Lower leg skin (tissue), 3 donors: ENCODE measurements at regions not wholly inside any gene's neighbourhood (a gene's known extent, or its start where the extent isn't known, plus 50 kb on each side); places are given as distances from the start of the nearest gene placed in this dataset.

Source experiments
- CTCF ChIP-seq, 3 donors: fragments of 450-650 bp; IDR thresholded peaks; one replicate each; pipeline ENCODE4 v1.5.1; 2016; ENCODE audit warnings: antibody characterized with exemption in 3 of 3, mild to moderate bottlenecking in 3 of 3, moderate library complexity in 2 of 3
- POLR2A ChIP-seq, 2 donors: fragments of 450-650 bp; IDR thresholded peaks; one replicate each; pipeline ENCODE4 v1.6.1; 2016 to 2017; ENCODE audit warnings: antibody characterized with exemption in 2 of 2, mild to moderate bottlenecking in 1 of 2, moderate library complexity in 1 of 2

- TF ChIP-seq CTCF (IDR thresholded peaks at IDR 0.05), result no peak
- no peak for TF ChIP-seq POLR2A (IDR thresholded peaks at IDR 0.05)
Measured at GRCh38 chr20:52744441-52744840, 227.7 kb upstream of the TSHZ2 start.
